ENCODE measurements at regions not wholly inside any gene's neighbourhood (a gene's known extent, or its start where the extent isn't known, plus 50 kb on each side); places are given as distances from the start of the nearest gene placed in this dataset.

GRCh38 chr15:46450112-46450809 is 815.4 kb downstream of the SQOR start:
- TF ChIP-seq ZNF532 (CRISPR knock-in tag; IDR thresholded peaks at IDR 0.05; ENCODE audit: borderline replicate concordance) (no peak), NFYB (CRISPR knock-in tag; conservative IDR thresholded peaks at IDR 0.05; ENCODE audit: low read depth) (no peak), NR2C2 (CRISPR knock-in tag; IDR thresholded peaks at IDR 0.05) (no peak), GRHL2 (CRISPR knock-in tag; IDR thresholded peaks at IDR 0.05; ENCODE audit: insufficient replicate concordance, severe bottlenecking) (no peak), ESRRA (CRISPR knock-in tag; IDR thresholded peaks at IDR 0.05; ENCODE audit: borderline replicate concordance) (no peak), GTF2I (CRISPR knock-in tag; conservative IDR thresholded peaks at IDR 0.05) (no peak)
- TF ChIP-seq, protein P1, sequence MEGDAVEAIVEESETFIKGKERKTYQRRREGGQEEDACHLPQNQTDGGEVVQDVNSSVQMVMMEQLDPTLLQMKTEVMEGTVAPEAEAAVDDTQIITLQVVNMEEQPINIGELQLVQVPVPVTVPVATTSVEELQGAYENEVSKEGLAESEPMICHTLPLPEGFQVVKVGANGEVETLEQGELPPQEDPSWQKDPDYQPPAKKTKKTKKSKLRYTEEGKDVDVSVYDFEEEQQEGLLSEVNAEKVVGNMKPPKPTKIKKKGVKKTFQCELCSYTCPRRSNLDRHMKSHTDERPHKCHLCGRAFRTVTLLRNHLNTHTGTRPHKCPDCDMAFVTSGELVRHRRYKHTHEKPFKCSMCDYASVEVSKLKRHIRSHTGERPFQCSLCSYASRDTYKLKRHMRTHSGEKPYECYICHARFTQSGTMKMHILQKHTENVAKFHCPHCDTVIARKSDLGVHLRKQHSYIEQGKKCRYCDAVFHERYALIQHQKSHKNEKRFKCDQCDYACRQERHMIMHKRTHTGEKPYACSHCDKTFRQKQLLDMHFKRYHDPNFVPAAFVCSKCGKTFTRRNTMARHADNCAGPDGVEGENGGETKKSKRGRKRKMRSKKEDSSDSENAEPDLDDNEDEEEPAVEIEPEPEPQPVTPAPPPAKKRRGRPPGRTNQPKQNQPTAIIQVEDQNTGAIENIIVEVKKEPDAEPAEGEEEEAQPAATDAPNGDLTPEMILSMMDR (IDR thresholded peaks at IDR 0.05), result no peak
- TF ChIP-seq, protein P2, sequence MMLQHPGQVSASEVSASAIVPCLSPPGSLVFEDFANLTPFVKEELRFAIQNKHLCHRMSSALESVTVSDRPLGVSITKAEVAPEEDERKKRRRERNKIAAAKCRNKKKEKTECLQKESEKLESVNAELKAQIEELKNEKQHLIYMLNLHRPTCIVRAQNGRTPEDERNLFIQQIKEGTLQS (CRISPR knock-in tag; conservative IDR thresholded peaks at IDR 0.05), result no peak

Measured in WTC11 (cell line).